Fibroblast of lung (primary cell): ENCODE measurements at regions not wholly inside any gene's neighbourhood (a gene's known extent, or its start where the extent isn't known, plus 50 kb on each side); places are given as distances from the start of the nearest gene placed in this dataset.
"Not testable (repeated sequence)": the region's sequence is repeated elsewhere in the genome, so short reads cannot be mapped to it uniquely, and the experiment has no call there.

Experiments used
- EZH2 ChIP-seq: IDR thresholded peaks from 2 replicates; pipeline ENCODE4 v1.5.1; 2012; ENCODE audit warnings: low read length, control low read depth, mild to moderate bottlenecking; ENCODE audit errors: missing control alignments
- TF ChIP-seq, protein P1 (sequence below), 2 donors: IDR thresholded peaks in 1 of 2; conservative IDR thresholded peaks in 1 of 2; 1 replicate in 1 of 2; 2 replicates in 1 of 2; pipeline ENCODE4 v1.5.1; 2011 to 2012; ENCODE audit warnings: low read length in 2 of 2, control low read depth in 1 of 2, inconsistent platforms in 1 of 2, low read depth in 1 of 2, mild to moderate bottlenecking in 1 of 2

DNA sequence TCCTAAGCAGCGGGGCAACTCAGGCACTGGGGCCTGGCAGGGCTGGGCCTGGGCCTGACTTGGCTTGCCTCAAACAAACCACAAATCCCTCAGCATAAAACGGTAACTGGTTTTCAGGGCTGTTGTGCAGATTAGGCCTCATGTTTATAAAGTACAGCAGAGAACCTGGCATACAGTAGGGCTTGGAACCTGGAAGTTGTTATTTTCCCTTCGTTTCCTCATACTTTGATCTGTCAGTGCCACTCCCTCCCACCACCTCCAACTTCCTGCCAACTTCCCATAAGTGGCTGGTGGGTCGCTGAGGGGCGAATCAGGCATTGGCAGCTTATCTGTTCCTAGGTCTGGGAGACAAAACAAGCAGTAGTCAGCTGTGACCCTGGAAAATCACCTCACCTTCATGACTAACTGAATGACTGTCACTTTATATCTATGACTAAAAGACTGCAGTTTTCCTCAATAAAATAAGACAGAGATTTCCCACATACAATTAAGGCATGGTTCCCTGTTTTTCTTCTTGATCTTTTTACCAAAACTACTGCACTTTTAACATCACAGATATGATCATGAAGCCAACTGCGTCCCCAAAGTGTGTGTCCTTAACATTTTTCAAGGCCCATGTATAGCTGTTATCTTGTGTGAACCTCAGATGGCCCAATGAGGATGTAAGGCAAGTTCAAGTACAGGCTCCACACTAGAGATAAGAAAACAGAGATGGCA is 94.5 kb downstream of the TRIM69 start:
- TF ChIP-seq, protein P1, sequence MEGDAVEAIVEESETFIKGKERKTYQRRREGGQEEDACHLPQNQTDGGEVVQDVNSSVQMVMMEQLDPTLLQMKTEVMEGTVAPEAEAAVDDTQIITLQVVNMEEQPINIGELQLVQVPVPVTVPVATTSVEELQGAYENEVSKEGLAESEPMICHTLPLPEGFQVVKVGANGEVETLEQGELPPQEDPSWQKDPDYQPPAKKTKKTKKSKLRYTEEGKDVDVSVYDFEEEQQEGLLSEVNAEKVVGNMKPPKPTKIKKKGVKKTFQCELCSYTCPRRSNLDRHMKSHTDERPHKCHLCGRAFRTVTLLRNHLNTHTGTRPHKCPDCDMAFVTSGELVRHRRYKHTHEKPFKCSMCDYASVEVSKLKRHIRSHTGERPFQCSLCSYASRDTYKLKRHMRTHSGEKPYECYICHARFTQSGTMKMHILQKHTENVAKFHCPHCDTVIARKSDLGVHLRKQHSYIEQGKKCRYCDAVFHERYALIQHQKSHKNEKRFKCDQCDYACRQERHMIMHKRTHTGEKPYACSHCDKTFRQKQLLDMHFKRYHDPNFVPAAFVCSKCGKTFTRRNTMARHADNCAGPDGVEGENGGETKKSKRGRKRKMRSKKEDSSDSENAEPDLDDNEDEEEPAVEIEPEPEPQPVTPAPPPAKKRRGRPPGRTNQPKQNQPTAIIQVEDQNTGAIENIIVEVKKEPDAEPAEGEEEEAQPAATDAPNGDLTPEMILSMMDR (conservative IDR thresholded peaks at IDR 0.05 in 1 of 2, IDR thresholded peaks at IDR 0.05 in 1 of 2; ENCODE audit: low read depth in 1 of 2, low read length in 2 of 2) = not testable (repeated sequence)
- not testable (repeated sequence) for TF ChIP-seq EZH2
